HepG2 (cell line): ENCODE measurements at regions not wholly inside any gene's neighbourhood (a gene's known extent, or its start where the extent isn't known, plus 50 kb on each side); places are given as distances from the start of the nearest gene placed in this dataset.

Experiments
- ATAC-seq: fragments of 200-7000 bp; cut with Tn5 transposase; 3 replicates; pipeline ENCODE4 v1.9.1; 2020; ENCODE audit warnings: mild to moderate bottlenecking, moderate library complexity
- BruUV-seq: library from RNA; stranded (reverse); fragments of 400-500 nt; replicated peaks from 2 replicates; lab custom pipeline; 2021; lab: Mats Ljungman, UMichigan
- CTCF ChIA-PET: fragments of 300-600 bp; formaldehyde crosslinking; extraction: SDS; loops from one replicate; lab custom pipeline; 2021; ENCODE audit warnings: low total read pairs, inconsistent platforms, low intra/inter-chr PET ratio; lab: Yijun Ruan, JAX
- POLR2A ChIA-PET: fragments of 350-600 bp; sonication (Branson Sonifier 250); formaldehyde crosslinking; loops from one replicate; lab custom pipeline; 2020; ENCODE audit warnings: antibody characterized with exemption, inconsistent platforms; lab: Yijun Ruan, JAX
- DNase-seq: peaks from one replicate; pipeline ENCODE4 v3.0.0-alpha.2; 2015; ENCODE audit warnings: low spot score
- FAIRE-seq: peaks from 3 replicates; lab custom pipeline; 2011; peaks lifted over from hg19 to GRCh38; lab: Jason Lieb, UNC
- H2AFZ ChIP-seq: one replicate; pipeline ENCODE4 v1.6.1; 2011; ENCODE audit warnings: low read length, inconsistent platforms
- H3K27ac ChIP-seq: fragments of 300-600 bp; 3 replicates; pipeline ENCODE4 v1.8.0; 2011; ENCODE audit warnings: mixed run types, mild to moderate bottlenecking, mixed read lengths, low read length, inconsistent platforms; ENCODE audit not compliant: insufficient read depth; ENCODE audit errors: extremely low read length
- H3K27me3 ChIP-seq, 2 experiments: fragments of 200-600 bp in 1 of 2; 2 replicates in 1 of 2; 3 replicates in 1 of 2; pipeline versions ENCODE4 v1.6.0 to v1.8.0; 2011; ENCODE audit warnings: low read length in 2 of 2, mild to moderate bottlenecking in 2 of 2, moderate library complexity in 2 of 2, inconsistent platforms in 1 of 2; ENCODE audit not compliant: insufficient read depth in 2 of 2, control insufficient read depth in 1 of 2
- H3K36me3 ChIP-seq, 2 experiments: fragments of 200-600 bp in 1 of 2; replicated peaks in 1 of 2; 2 replicates in 1 of 2; 3 replicates in 1 of 2; pipeline versions ENCODE4 v1.5.1 to v1.8.0; 2011; ENCODE audit warnings: low read length in 2 of 2, inconsistent platforms in 1 of 2; ENCODE audit not compliant: insufficient read depth in 2 of 2, control insufficient read depth in 1 of 2
- H3K4me1 ChIP-seq: 2 replicates; pipeline ENCODE4 v1.5.1; 2012; ENCODE audit warnings: low read length, inconsistent platforms; ENCODE audit not compliant: insufficient read depth
- H3K4me2 ChIP-seq: 2 replicates; pipeline ENCODE4 v1.6.0; 2011; ENCODE audit warnings: low read depth, low read length, inconsistent platforms
- H3K4me3 ChIP-seq, 3 experiments: fragments of 200-600 bp in 1 of 3; sonication (generic), shearing (Covaris generic) in 1 of 3; replicated peaks in 1 of 3; 2 replicates each; pipeline ENCODE4 v1.5.1; 2011 to 2016; ENCODE audit warnings: low read length in 3 of 3, inconsistent platforms in 2 of 3, low read depth in 2 of 3, mild to moderate bottlenecking in 2 of 3, control low read depth in 1 of 3, mixed read lengths in 1 of 3; ENCODE audit not compliant: insufficient read depth in 1 of 3
- H3K79me2 ChIP-seq: one replicate; pipeline ENCODE4 v1.6.1; 2011; ENCODE audit warnings: low read length, inconsistent platforms; ENCODE audit not compliant: insufficient read depth
- H3K9ac ChIP-seq: 2 replicates; pipeline ENCODE4 v1.6.0; 2011; ENCODE audit warnings: mild to moderate bottlenecking, low read depth, low read length, inconsistent platforms; ENCODE audit not compliant: insufficient read depth
- H3K9me3 ChIP-seq: 2 replicates; pipeline ENCODE4 v1.5.1; 2012; ENCODE audit warnings: mild to moderate bottlenecking, low read length
- H4K20me1 ChIP-seq: 2 replicates; pipeline ENCODE4 v1.6.0; 2011; ENCODE audit warnings: inconsistent platforms, mild to moderate bottlenecking, low read length, moderate library complexity; ENCODE audit not compliant: insufficient read depth
- CTCF ChIP-seq: sonication (generic); formaldehyde crosslinking; IDR thresholded peaks from 2 replicates; pipeline ENCODE4 v1.5.0; 2020; ENCODE audit warnings: mild to moderate bottlenecking, missing genetic modification reagents, moderate library complexity
- NONO ChIP-seq, 2 experiments: fragments of 450-650 bp in 1 of 2; sonication (generic) in 1 of 2; formaldehyde crosslinking in 1 of 2; IDR thresholded peaks in 1 of 2; conservative IDR thresholded peaks in 1 of 2; 2 replicates each; pipeline versions ENCODE4 v1.6.1 to v1.8.0; 2017 to 2022; ENCODE audit warnings: mild to moderate bottlenecking in 1 of 2, missing genetic modification reagents in 1 of 2, moderate library complexity in 1 of 2
- PTBP1 ChIP-seq: fragments of 200-400 bp; formaldehyde crosslinking; IDR thresholded peaks from 2 replicates; pipeline ENCODE4 v1.6.1; 2018; ENCODE audit warnings: low read length, low read depth; ENCODE audit not compliant: poor library complexity, severe bottlenecking
- ZFP90 ChIP-seq: sonication (generic); formaldehyde crosslinking; IDR thresholded peaks from 2 replicates; pipeline ENCODE4 v1.8.0; 2022; ENCODE audit warnings: missing genetic modification reagents, mild to moderate bottlenecking, inconsistent platforms, borderline replicate concordance
- ZNF343 ChIP-seq: sonication (generic); formaldehyde crosslinking; IDR thresholded peaks from 2 replicates; pipeline ENCODE4 v1.4.0; 2020; ENCODE audit warnings: mild to moderate bottlenecking, missing genetic modification reagents
- ZNF432 ChIP-seq: sonication (generic); formaldehyde crosslinking; IDR thresholded peaks from 2 replicates; pipeline ENCODE4 v1.5.0; 2020; ENCODE audit warnings: missing genetic modification reagents, mild to moderate bottlenecking, borderline replicate concordance
- ZNF839 ChIP-seq: sonication (generic); formaldehyde crosslinking; IDR thresholded peaks from 2 replicates; pipeline ENCODE4 v1.4.0; 2020; ENCODE audit warnings: missing genetic modification reagents, mild to moderate bottlenecking, borderline replicate concordance
- WGBS: methylation state at CpG from one replicate; pipeline ENCODE4 v1.1.6; 2017; ENCODE audit warnings: low lambda C conversion rate; 5-methylcytosine and 5-hydroxymethylcytosine counted together
- in situ Hi-C: cut with HindIII; loops from 2 replicates; pipeline ENCODE4 v1.10.0; 2017; ENCODE audit warnings: low pct_unique_long_range_greater_than_20kb; ENCODE audit not compliant: extremely low pct_ligation_motif_present
- intact Hi-C: fragments of 100-400 bp; cut with micrococcal nuclease; formaldehyde crosslinking; loops from one replicate; pipeline ENCODE4 v1.10.0; 2022; ENCODE audit not compliant: unreplicated experiment

DNA sequence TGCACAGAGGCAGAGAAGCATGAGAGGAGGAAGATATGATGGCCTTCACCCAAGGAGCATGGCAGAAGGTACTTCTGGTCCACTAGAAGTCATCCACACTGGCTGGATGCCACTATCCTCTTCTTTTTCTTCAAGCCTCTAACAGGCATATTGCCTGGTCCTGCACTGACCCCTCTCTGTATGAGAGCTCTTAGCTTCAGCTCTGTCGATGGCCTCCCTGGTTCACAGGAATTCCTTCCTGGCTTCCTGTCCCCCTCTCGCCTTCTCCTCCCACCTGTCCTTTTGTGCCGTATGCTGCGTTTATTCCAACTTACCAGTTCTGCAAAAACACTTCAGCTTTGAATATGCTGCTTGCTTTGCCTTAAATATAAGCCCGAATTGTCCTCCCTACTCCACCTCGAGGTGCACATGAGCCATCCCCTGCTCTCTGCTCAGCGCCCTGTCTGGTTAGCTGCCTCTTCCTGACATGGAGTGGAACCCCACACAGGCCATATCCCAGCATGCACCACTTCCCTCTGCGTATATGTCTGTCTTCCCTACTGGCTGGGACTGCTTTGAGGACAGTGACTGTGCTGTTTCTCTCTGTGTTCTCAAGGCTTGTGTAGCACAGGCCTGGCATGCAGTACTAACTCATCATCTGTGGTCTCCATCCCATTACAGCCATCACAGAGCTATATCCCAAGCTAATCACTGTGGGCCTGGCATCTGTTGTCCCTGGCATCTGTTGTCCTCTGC is 474.9 kb downstream of the EIPR1 start:
- in situ Hi-C loops, result no loop called here
- FAIRE-seq (no peak), ATAC-seq (peak; percentile 58), DNase-seq (no peak)
- Histone ChIP-seq H3K9me3 (no peaks in the 10 kb centered on the region), H3K27me3 (peaks cover 0 to 26% of the 10 kb centered on the region in 2 experiments; a peak in 4 of 5 replicates), H3K36me3 (no peaks in the 10 kb centered on the region), H2AFZ (no peak overlapping the region), H3K4me3 (no peak overlapping the region), H3K4me2 (0 out of 2 replicates have a peak overlapping the region, but pooled peaks have one; percentile 2), H3K4me1 (peaks cover 25% of the 10 kb centered on the region), H3K27ac (no peak overlapping the region), H3K9ac (no peak overlapping the region), H3K79me2 (no peaks in the 10 kb centered on the region), H4K20me1 (no peaks in the 10 kb centered on the region)
- CTCF ChIA-PET, result no interaction called here
- BruUV-seq, result no TSS peak
- intact Hi-C loops, result no loop called here
- POLR2A ChIA-PET, result no interaction called here
- TF ChIP-seq NONO (IDR thresholded peaks at IDR 0.05), result no peak
- TF ChIP-seq NONO (CRISPR knock-in tag; conservative IDR thresholded peaks at IDR 0.05), result no peak
- TF ChIP-seq CTCF (CRISPR knock-in tag), result 0 out of 2 replicates have a peak, but pooled peaks have one; percentile 10
- TF ChIP-seq PTBP1, result no peak
- TF ChIP-seq ZNF432 (CRISPR knock-in tag), result no peak
- TF ChIP-seq ZNF343, result 0 out of 2 replicates have a peak, but pooled peaks have one; percentile 1
- TF ChIP-seq ZNF839 (CRISPR knock-in tag), result no peak
- TF ChIP-seq ZFP90, result no peak
- WGBS, result 26% methylated on average over 8 of the region's 8 CpGs
